Heart left ventricle (tissue), 13 donors: ENCODE measurements at regions not wholly inside any gene's neighbourhood (a gene's known extent, or its start where the extent isn't known, plus 50 kb on each side); places are given as distances from the start of the nearest gene placed in this dataset.

Experiments
- POLR2A ChIP-seq, 2 donors: fragments of 450-650 bp; IDR thresholded peaks; one replicate each; pipeline ENCODE4 v1.6.1; 2017; ENCODE audit warnings: antibody characterized with exemption in 2 of 2, mild to moderate bottlenecking in 2 of 2, moderate library complexity in 2 of 2
- TF ChIP-seq, protein P1 (sequence below), 12 donors: fragments of 200-600 bp; sonication (generic) in 4 of 12; IDR thresholded peaks; one replicate each; pipeline versions ENCODE4 v1.5.0 to v1.8.0; 2018 to 2022; ENCODE audit warnings: antibody characterized with exemption in 12 of 12, mild to moderate bottlenecking in 5 of 12
- donor health status: ischemic (EF 13 %, LVEDD 7.1; RV severe dilation, severe dysfunction).
- donor health status: DM: no; HTN: yes; CAD: no.
- donor health status: DM: no; HTN: no; CAD: no.
- donor health status: ischemic (EF 25% LVEDD 6.9; RV normal size, moderate dysfunction).
- donor health status: ischemic (EF 25% LVEDD 5.7; RV mildly dilated, moderate dysfunction).
- donor health status: ischemic (EF 35%, LVEDD 5.7; RV mildly dilated, moderate dysfunction).
- donor health status: nonischemic (EF 11% LVEDD 7.7; RV severe dilation, severe dysfunction).
- donor health status: DM: yes; HTN: yes; CAD: no.
- donor health status: PGD.
- donor health status: ischemic (EF 29% LVEDD 5.4; RV normal size, mild dysfunction).
- donor health status: nonischemic (EF 23%, LVEDD 6.1; RV moderate dilation, normal function).

DNA sequence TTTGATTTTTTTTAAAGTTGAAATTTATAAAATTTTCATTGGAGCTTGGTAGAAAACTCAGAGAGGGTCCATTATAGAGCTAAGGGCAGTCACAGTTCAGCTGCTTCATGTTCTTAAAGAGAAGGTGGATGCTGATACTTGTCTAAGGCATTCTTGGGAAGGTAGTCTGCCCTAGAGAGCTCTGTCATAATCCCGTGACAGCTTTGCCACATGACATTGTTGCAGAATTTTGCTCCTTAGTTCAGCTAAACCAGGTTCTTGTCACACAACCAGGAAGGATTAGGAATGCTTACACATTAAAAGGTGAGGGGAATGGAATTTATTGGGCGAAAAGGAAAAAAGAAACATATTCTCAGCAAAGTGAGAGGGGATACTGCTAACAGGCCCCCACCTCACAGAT lies 130.9 kb downstream of the GMNC start:
- TF ChIP-seq, protein P1, sequence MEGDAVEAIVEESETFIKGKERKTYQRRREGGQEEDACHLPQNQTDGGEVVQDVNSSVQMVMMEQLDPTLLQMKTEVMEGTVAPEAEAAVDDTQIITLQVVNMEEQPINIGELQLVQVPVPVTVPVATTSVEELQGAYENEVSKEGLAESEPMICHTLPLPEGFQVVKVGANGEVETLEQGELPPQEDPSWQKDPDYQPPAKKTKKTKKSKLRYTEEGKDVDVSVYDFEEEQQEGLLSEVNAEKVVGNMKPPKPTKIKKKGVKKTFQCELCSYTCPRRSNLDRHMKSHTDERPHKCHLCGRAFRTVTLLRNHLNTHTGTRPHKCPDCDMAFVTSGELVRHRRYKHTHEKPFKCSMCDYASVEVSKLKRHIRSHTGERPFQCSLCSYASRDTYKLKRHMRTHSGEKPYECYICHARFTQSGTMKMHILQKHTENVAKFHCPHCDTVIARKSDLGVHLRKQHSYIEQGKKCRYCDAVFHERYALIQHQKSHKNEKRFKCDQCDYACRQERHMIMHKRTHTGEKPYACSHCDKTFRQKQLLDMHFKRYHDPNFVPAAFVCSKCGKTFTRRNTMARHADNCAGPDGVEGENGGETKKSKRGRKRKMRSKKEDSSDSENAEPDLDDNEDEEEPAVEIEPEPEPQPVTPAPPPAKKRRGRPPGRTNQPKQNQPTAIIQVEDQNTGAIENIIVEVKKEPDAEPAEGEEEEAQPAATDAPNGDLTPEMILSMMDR (IDR thresholded peaks at IDR 0.05), result no peak
- TF ChIP-seq POLR2A (IDR thresholded peaks at IDR 0.05), result no peak
